H1 (cell line): ENCODE measurements at regions not wholly inside any gene's neighbourhood (a gene's known extent, or its start where the extent isn't known, plus 50 kb on each side); places are given as distances from the start of the nearest gene placed in this dataset.

Experiments used
- CHD7 ChIP-seq: fragments of 300-600 bp; sonication (generic); IDR thresholded peaks from 2 replicates; pipeline ENCODE4 v1.7.1; 2012; ENCODE audit warnings: low read length, moderate library complexity, mild to moderate bottlenecking, inconsistent platforms; ENCODE audit not compliant: insufficient replicate concordance
- TF ChIP-seq, protein P1 (sequence below): IDR thresholded peaks from 2 replicates; pipeline ENCODE4 v1.6.1; 2012; ENCODE audit warnings: inconsistent platforms

DNA sequence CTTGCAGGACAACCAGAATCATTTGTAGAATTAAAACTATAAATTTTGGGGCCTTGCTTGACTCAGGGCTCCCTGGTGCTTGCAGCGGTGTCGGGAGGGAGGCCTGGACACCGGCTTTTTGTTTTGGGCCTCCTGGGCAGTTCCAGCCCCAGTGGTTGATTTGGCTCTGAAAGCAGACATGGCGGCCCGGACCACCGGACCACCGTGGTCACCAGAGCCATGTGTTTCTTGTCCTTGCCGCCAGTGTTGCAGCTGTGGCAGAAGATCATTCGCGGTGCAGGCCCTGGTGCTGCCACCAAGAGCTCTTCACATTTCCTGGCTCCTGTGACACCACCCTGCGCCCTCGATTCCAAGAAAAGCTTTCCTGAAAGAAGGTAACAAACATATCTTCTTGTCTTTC, 484.8 kb downstream of the BRINP3 start (continued):
- no peak for TF ChIP-seq CHD7
- TF ChIP-seq, protein P1, sequence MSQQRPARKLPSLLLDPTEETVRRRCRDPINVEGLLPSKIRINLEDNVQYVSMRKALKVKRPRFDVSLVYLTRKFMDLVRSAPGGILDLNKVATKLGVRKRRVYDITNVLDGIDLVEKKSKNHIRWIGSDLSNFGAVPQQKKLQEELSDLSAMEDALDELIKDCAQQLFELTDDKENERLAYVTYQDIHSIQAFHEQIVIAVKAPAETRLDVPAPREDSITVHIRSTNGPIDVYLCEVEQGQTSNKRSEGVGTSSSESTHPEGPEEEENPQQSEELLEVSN = no peak
- TF ChIP-seq, all 59 proteins: peak for 0
